WI38 (cell line): ENCODE measurements at regions not wholly inside any gene's neighbourhood (a gene's known extent, or its start where the extent isn't known, plus 50 kb on each side); places are given as distances from the start of the nearest gene placed in this dataset.

Source experiments
- H3K4me3 ChIP-seq: 2 replicates; pipeline ENCODE4 v1.5.1; 2011; ENCODE audit warnings: low read depth, mild to moderate bottlenecking, control low read depth, low read length
- CTCF ChIP-seq: IDR thresholded peaks from 2 replicates; pipeline ENCODE4 v1.5.1; 2012; ENCODE audit warnings: low read depth, mild to moderate bottlenecking, control low read depth, low read length

DNA sequence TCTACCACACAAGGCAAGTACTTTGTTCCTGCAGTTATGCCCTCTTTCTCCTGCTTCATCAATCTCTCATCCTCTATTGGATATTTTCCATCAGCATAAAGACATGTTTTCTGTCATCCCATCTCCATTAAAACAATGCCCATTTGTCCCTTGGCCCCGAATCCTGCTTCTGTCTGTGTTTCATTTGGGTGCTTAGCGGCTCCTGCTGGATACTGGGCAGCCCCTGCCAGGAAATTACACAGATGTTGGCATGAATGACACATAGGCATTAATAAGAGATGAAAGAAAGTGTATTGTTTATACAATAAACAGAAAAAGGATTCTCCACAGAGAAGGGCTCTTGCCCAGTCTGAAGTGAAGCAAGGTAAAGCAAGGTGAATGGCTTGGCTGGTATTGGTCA lies 765.3 kb downstream of the REEP3 start:
- no peak overlapping the region for H3K4me3 ChIP-seq
- TF ChIP-seq CTCF, result no peak

DNA sequence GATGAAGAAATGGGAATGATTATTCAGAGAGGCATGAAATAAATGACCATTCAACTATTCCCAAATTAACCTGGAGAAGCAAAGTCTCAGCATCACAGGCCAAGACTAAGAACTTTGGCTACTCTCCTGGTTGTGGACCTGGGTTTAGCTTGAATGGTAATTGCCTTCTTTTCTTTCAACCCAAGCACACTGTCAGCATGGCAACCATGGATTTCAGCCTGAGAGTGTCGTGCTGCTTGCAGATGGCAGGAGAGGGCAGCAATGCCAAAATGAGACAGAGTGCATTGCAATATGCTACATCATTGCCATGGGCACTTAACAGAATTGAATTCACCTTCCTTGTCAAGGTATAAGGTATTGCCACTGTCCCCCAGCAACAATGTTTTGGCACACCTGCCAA lies 767.2 kb downstream of the REEP3 start:
- H3K4me3 ChIP-seq, result no peak overlapping the region
- TF ChIP-seq CTCF, result no peak

GRCh38 chr10:64303566-64303965 lies 782.4 kb downstream of the REEP3 start:
- H3K4me3 ChIP-seq, result no peak overlapping the region
- no peak for TF ChIP-seq CTCF

DNA sequence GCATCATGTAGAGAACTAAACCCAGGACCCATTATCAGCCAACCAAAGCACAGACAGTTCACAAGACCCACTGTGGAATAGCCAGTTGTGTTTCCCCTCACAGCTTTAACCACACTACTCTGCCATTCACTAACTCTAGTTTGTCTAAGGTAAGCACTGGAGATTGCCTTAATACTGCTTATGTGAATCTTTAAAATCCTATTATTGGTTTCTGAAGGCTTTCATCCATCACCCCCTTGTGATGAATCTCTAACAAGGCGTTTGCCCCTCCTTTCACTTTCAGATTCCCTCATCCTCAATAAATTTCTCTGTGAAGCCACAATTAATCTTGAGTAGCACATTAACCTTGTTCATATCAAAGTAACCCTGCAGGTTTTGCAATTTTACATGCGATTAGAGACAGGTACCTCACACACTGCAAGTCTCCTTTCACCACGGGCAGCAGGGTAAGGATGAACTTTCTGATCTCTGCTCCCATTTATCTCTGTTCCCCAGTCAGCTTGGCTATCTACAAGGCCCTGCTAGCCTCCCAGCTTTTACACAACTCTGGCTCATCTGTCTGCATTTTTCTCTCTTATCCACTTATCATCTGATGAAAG lies 785.6 kb downstream of the REEP3 start:
- TF ChIP-seq CTCF, result no peak
- no peak overlapping the region for H3K4me3 ChIP-seq

DNA sequence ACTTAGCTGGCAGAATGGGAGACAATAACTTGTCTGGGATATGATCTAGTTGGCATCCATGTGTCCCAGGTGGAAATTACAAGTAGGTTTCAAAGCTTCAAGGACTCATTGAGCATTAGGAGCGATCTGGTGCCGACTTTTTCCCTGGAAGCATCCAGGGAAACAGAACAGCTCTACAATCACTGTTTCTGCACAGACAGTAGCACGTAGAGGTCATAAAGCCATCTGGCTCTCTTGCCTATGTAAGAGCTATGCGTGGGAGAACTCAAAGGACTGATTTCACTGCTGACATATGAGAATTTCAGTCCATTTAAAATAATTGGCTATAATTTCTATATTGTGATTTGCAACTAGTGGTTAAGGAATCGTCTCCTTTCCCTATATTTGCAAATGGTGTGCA lies 791.7 kb downstream of the REEP3 start:
- H3K4me3 ChIP-seq, result no peak overlapping the region
- TF ChIP-seq CTCF, result no peak

DNA sequence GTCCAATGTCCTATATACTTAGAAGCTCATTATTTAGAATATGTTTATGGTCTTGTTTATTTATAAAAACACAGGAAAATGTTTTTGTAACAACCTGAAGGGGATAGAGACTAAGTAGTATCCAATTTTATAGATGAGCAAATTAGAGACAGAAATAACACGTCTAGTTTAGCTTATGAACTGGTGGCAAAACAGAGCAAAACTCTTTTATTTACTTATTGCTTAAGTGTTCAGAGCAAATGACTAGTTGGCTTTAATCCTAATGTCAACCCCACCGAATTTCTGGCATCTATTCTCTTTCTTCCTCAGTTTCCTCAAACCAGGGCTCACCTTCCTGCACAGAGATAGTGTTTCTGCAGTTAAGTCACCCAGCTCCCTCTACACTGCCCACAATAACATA lies 792.8 kb downstream of the REEP3 start:
- TF ChIP-seq CTCF, result no peak
- H3K4me3 ChIP-seq, result no peak overlapping the region

- no peak overlapping the region for H3K4me3 ChIP-seq
- TF ChIP-seq CTCF, result no peak
Measured at GRCh38 chr10:64316416-64316815, 795.2 kb downstream of the REEP3 start.
